HG03280 (cell line): ENCODE measurements at regions not wholly inside any gene's neighbourhood (a gene's known extent, or its start where the extent isn't known, plus 50 kb on each side); places are given as distances from the start of the nearest gene placed in this dataset.

ENCODE experiments used
- ATAC-seq: cut with Tn5 transposase; IDR thresholded peaks from one replicate; pipeline ENCODE4 v1.9.1; 2021; ENCODE audit warnings: mild to moderate bottlenecking, moderate library complexity; ENCODE audit not compliant: unreplicated experiment

DNA sequence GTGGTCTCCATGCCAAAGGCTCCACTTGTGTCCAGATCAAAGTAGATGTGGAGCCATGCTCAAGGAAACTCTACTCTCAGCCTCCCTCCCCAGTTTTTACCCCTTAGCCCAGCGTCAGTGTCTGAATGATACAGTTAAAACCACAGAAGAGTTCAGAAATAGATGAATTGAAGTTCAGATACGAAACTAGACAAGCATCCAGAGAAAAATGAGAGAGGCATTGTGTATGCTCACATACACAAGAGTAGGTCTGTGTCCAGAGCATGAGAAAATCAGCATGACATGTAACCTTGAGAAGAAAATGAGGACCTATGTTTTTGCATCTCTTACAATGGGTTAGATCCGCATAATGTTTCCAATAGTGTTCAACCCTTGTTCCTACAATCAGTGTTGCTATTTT is 612.8 kb upstream of the PKDCC start:
- ATAC-seq, result no peak

DNA sequence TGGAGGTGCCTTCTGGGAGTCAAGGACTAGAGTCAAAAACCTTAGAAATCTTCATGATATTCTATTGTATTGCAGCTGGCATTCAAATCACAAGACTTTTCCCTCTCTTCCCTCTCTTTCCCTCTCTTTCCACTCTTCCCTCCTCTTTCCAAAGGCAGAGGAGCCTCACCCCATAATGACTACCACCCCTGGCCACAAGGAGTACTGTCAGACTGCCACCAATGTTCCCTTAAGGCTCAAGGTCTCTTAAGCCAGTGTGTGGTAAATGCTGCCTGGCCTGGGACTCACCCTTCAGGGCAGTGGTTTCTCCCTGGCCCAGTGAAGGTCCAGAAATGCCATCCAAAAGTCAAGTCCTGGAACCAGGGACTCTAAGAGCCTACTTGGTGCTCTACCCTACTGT is 605.9 kb upstream of the PKDCC start:
- ATAC-seq, result no peak

DNA sequence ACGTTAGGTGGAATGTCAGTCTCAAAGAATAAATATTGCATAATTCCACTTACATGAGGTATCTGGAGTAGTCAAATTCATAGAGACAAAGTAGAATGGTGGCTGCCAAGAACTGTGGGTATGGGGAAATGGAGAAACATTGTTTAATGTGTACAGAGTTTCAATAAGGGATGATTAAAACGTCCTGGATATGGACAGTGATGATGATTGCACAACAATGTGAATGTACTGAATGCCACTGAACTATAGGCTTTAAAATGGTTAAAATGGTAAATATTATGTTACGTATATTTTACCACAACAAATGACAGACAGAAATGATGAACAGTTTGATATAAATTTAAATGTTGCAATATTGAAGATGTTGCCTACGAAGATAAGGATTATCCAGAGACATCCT is 602.0 kb upstream of the PKDCC start:
- ATAC-seq, result no peak

DNA sequence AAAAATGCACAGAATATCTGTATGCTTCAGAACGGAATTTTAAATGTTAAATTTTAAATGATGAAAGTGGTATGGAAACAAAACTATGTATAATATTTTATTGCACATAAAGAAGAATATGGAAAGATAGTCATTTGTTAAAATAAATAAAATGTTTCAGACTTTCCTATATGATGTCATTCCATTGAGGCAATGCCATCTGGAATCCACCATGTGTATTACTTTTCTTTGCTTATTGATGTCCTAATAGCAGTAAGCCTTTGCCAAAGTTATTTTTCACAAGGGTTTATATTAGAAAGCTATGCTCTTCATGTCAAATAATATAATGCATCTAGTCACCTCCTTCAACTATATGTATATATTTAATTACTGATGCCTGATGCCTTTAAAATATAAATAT is 601.6 kb upstream of the PKDCC start:
- no peak for ATAC-seq

DNA sequence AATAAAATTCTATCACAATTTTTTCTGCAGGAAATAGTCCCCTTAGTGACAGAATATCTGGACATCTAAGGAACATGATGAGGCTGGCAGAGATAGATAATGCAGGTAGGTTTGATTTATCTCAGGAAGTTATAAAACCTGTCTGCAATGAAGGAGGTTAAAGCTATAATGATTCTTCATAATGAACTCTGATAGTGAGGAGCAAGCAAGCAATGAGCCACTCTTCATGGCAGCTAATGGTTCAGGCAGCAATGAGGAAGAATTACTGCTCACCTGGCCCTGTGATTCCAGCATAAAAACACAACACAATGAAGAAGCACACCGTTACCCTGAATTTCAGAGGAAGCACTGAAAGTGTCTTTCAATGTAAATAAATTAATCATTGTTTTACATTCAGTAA is 599.6 kb upstream of the PKDCC start:
- ATAC-seq, result no peak

DNA sequence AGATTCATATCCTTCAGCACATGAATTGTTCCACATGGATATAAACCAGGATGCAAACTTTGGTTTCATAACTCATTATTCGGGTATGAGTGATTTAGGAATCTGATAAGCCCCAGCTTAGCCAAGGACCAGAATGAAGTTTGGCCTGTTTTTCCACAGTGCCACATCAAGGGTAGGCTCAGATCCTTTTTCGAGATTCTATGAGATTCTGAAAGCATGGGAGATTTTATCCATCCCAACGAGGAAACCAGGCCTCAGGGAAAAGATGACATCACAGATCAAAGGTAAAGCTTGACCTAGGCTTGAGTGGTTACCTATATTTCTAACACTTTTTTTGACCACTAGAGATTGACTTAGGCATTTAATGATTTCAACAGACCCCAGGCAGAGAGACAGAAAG is 590.8 kb upstream of the PKDCC start:
- no peak for ATAC-seq

DNA sequence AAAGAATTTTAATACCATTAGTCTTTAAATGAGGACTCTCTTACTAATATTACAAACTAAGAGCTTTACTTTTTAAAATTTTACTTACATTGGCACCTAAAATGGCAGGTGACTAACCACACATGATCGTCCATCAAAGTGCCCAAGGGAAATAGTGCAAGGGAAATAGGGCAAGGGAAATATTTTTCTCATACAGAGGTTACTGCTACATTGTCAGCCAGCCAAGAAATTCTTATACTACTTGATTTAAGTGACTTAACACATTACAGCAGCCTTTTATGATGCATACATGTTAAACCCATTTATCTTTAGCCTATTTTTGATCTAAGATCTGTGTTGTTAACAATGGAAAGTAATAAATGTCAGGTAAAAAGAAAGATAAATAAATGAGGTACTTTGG is 587.2 kb upstream of the PKDCC start:
- no peak for ATAC-seq

DNA sequence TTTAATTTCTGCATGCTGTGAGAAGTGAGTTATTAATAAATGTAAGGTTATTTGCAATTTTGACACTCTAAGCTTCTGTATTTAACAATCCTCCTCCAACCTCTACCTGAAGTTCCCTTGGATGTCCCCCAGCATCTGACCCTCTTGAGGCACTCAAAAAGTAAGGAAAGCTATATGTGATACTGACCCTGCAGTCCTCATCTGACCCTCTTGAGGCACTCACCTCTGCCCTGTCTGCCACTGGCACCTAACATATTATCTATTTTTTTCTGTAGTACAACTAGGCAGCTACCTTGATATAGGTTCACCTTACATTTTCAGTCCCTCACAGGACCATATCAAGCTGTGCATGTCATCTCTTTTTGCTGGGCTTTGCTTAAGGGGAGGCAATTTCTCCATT is 583.4 kb upstream of the PKDCC start:
- ATAC-seq, result no peak

DNA sequence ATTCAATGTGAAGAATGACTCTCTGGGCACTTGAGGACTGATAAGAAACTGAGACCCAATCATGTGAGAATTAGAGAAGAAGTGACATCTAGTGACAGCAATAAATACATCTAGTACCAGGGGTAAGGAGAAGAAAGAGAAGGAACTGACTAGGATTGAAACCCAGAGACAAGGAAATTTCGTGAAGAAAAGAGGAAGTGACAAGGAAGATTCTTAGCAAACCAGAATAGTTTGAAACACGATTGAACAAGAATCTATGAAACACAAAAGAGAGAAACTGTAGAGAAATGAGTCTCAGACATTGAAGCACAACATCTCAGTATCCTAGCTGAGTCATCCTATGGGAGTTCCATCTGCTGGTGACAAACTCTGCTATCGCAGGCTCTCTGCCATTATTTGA is 571.9 kb upstream of the PKDCC start:
- ATAC-seq, result no peak

DNA sequence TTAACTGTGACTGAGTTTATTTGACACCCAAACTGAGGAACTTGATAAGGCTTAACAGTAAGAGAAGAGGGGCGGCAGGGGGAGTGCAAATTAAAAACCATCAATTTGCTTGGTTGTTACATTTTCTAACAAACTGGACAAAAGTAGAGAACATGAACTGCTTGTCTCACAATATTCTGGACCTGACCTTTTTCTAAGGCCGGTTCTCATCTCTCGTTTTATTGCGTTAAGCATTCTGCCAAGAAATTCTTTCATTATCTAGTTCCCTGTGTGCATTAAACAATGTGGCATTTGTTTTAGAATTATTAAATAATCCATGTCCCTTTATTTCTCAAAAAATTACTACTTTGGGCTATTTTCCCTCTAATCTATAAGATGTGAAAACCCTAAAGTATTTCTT is 565.2 kb upstream of the PKDCC start:
- ATAC-seq, result no peak

DNA sequence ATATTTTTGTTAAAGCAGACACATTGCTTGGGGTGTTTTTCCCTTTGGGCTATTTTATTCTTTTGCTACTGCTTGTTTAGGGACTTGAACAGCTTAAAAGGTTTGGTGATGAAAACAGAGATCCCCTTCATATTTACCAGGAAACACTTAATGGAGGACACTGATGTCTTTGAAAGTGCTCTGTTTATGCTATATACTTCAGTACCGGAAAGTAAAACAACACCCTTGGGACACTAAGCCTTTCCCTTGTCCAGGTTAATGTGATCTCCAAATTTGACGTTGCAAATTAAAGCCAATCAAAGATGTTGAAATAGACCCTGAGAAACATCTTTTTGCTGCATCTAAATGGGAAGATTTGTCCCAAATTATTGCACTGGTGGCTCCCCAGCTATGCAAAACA is 564.6 kb upstream of the PKDCC start:
- no peak for ATAC-seq

DNA sequence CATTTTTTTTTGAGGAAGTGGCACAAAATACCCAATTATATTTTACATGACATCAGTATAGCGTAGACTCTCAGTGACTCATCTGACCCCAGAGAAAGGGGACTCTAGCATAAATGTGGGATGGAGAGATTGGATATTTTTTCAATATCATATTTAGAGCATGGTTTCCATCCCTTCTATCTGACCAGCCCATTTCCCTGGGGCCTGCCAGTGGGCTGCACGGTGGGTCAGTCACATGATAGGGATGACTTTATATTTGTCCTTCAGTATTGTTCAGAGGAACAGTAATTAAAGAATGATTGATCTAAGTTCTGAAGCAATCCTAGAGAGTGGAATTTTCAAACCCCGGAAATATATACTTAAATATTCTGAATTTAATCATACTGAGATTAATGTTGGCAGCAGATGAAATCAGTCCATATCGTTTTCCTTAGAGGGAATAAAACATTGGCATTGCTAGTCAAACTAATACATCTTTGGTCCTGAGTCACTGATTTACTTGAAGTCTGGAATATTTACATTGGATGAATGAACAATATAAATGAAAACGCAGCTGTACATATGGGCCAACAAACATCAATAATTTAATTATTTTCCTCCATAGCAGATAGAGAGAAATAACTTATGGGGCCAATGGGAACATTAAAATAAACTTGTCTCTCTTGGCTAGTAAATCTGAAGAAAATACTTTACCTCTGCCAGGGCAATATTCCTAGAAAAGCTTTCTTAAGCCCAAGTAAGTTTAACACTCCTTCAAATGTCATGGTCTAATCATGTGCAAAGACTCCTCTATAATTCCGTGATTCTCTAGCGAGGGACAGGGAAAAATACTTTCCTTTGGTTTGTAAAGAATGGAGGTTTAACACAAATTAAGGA is 563.6 kb upstream of the PKDCC start:
- ATAC-seq, result no peak

DNA sequence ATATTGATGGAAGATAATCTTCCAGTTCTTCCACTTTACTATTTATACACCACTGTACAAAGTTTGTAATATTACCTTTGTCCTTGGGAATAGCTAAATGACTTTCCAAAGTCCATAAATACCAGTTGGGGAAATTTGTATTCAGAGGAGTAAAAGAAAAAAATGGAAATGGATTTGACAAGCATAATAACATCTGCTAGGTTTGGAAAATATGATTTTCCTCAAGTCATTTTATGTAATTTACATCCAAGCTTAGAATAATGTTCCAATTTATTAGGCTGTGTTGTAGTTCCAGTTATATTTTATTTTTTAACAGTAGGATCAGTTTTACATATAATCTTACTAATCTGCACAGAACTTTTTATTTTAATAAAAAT is 563.0 kb upstream of the PKDCC start:
- no peak for ATAC-seq

DNA sequence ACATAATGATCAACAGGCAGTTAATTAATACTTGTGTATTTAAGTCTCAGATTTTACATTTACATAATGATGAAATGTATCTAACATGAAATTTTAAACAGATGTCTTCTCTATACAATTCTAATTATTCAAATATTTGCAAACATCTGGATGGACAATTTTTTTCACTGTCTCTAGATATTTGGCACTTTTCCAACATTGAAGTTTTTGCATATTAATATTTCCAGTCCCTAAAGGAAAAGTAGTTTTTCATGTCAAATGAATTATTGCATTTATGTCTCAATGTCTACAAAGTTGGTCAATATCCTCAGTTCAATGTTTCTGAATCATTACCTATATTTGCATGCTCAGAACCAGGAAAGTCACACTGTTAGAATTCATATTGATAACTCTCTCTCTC is 560.9 kb upstream of the PKDCC start:
- no peak for ATAC-seq

DNA sequence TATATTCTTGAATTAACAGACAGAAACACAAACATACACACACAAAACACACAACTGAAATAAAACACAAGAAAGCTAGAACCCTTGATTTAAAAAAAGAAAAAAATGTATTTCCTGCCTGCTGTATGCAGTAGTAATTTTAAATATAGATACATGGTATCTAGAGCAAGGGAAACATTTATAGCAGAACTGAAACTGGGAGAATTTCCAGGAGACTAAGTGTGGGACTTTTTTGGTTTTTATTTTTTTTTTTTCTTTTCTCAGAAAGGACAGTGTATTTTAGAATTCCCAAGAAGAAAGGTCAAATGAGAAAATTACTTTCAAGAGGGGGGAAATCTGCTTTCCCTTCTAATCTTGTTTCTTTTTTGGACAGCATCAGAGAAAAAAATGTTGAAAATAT is 558.9 kb upstream of the PKDCC start:
- ATAC-seq, result no peak

DNA sequence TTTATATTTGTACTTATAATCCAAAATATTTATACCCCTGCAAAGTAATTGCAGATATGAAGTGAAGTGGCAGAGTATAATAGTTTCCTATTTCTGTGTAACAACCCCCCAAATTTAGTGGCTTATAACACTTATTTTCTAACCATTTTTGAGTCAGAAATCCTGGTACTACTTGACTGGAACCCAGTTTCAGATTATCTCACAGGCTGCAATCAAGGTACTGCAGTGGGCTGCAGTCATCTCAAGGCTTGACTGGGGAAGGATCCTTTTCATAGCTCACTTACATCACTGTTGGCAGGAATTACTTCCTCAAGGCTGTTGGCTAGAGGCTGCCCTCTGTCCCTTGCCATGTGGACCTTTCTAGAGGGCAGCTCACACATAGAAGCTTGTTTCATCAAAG is 558.2 kb upstream of the PKDCC start:
- ATAC-seq, result no peak

DNA sequence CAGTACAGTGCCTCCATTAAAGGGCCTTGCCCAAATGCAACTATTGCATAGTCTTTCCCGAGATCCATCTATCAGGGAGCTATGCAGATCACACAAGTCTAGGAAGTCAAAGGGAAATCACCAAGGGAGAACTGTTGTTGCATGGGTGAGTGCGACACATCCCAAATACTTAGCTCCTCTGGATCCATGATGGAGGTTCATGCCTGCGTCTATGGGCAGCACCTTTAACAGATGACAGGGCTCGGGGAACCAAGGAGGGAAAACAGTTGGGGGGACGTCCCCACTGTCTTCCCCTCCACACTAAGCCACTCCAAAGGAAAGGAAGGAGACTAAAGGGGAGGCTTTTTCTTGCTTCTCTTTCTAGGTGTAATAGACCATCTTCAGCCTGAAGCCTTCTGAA is 552.8 kb upstream of the PKDCC start:
- no peak for ATAC-seq

DNA sequence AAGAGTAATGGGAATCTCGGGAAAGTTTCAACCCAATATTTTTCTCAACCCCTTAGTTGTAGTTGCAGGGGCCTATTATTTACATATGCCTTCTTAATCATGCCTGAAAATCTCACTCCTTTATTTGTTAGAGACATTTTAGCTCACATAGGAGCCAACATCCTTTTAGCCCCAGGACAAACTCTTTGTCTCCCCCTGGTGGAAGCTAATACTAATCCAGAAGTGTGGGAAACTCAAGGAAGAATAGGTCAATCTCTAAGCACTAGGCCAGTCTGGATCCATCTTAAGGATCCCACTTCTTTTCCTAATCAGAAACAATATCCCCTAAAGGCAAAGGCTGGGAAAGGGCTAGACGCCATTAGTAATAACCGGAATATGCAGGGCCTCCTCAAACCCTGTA is 550.9 kb upstream of the PKDCC start:
- no peak for ATAC-seq

DNA sequence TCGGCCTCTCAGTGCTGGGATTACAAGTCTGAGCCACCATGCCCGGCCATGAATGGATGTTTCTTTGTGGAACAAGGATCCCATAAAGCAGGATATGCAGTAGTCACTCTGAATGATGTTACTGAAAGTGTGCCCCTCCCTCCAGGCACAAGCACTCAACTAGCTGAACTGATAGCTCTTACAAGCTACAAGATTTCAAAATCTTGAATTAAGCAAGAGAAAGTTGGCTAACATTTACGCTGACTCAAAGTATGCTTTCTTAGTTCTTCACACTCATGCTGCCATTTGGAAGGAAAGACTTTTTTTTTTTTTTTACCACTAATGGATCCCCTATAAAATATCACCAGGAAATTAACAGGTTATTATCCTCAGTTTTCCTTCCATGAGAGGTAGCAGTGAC is 549.0 kb upstream of the PKDCC start:
- no peak for ATAC-seq

DNA sequence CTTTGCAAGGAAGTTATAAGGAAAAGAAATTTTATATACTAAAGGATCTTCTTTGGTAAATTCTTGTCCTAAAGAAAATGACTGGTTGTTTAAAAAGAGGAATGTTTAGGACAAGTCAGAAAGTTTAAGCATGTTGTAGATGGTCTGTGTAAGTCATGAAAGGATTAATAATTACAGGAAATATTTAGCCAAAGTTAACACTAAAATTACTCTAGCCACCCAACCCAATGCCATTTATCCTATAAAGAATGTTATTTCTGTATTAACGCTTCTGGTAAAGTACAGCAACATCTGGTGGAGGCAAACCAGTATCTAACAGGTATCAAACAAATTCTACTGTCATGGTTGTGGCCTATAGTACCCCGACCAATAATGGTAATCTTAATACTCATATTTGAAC is 546.9 kb upstream of the PKDCC start:
- ATAC-seq, result no peak

DNA sequence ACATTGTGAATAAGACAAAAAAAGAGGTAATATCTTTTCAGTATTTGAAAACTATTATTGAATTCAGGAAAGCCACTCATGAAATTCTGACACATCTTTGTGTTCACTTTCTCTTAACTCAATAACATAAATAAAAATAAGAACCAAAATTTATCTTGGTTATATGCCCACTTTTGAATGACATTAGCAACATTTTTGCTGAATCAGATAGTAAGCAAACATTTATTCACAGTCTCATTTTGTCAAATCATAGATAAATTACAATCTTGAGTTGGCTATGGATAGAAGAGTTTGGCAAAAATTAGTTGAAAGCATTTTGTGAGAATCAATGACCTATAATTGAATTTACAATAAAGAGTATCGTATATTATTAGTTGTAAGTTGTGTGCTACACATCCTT is 545.1 kb upstream of the PKDCC start:
- no peak for ATAC-seq

DNA sequence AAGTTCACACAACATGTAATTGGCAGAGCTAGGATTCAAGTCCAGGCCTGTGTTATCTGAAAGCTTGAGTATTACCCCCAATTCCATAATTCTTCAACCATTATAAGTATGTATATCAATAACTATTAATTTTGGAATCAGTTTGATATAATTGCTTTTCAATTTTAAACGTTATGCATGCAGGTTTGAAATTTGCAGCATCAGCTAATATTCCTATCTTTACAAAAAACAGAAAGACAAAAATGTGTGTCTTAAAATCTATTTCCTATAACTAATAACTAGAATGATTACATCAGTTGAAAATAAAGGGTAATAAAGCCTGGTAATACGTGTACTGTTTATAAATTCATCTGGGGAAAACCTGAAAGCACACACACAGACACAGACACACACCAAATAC is 543.3 kb upstream of the PKDCC start:
- no peak for ATAC-seq

DNA sequence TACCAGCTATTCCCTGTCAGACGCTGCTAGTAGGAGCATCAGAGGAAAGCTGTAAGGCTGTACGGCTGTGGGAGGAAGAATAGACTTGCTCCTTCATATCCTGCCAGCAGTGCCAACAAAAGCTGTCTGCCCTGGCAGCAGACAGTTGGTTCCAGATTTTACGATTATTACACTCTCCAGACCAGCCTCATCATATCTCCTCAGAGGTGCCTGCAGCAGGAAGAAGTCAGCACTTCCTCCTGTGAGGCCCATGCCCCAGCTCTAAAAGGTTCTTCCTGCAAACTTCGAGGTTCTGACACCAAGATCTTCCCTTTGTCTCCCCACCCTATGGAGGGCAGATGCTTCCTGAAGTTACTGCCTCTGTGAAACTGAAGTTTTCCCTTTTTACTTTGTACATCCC is 537.7 kb upstream of the PKDCC start:
- no peak for ATAC-seq
